ENCODE measurements at regions not wholly inside any gene's neighbourhood (a gene's known extent, or its start where the extent isn't known, plus 50 kb on each side); places are given as distances from the start of the nearest gene placed in this dataset.

- TF ChIP-seq EZH2phosphoT487 (conservative IDR thresholded peaks at IDR 0.05; ENCODE audit: low read length) (no peak), CTCF (IDR thresholded peaks at IDR 0.05; ENCODE audit: insufficient read depth, low read length, poor library complexity, severe bottlenecking) (no peak)
- H3K79me2 ChIP-seq (ENCODE audit: insufficient read depth, low read length), result no peaks in the 10 kb centered on the region
- H3K9me3 ChIP-seq (ENCODE audit: insufficient read depth, low read length), result no peaks in the 10 kb centered on the region
These were observed 80.5 kb downstream of the NPAP1 start for GRCh38 chr15:24756101-24756500.

GRCh38 chr15:24760066-24760465, 84.5 kb downstream of the NPAP1 start:
- Histone ChIP-seq H3K9me2 (replicated peaks; ENCODE audit: insufficient read depth, low read length) (no peaks in the 10 kb centered on the region), H3K27ac (ENCODE audit: low read depth, low read length) (no peak overlapping the region), H4K20me1 (ENCODE audit: low read depth, low read length) (no peaks in the 10 kb centered on the region), H3K79me2 (ENCODE audit: insufficient read depth, low read length) (no peaks in the 10 kb centered on the region), H3K4me2 (ENCODE audit: low read depth, low read length, poor library complexity, severe bottlenecking) (no peak overlapping the region), H3K4me3 (ENCODE audit: insufficient read depth, low read length, poor library complexity, severe bottlenecking) (no peak overlapping the region), H3K9me3 (ENCODE audit: insufficient read depth, low read length) (no peaks in the 10 kb centered on the region), H3K27me3 (ENCODE audit: low read length) (no peaks in the 10 kb centered on the region), H2AFZ (ENCODE audit: low read depth, low read length, severe bottlenecking) (no peak overlapping the region), H3K9ac (ENCODE audit: low read length) (no peak overlapping the region), H3K36me3 (ENCODE audit: low read length) (no peaks in the 10 kb centered on the region), H3F3A (ENCODE audit: insufficient read depth) (no peaks in the 10 kb centered on the region)
- TF ChIP-seq CTCF (IDR thresholded peaks at IDR 0.05; ENCODE audit: insufficient read depth, low read length, poor library complexity, severe bottlenecking), result no peak

More at GRCh38 chr15:24756101-24756500, 80.5 kb downstream of the NPAP1 start:
- Histone ChIP-seq H3K9ac (ENCODE audit: low read length) (no peak overlapping the region), H2AFZ (ENCODE audit: low read depth, low read length, severe bottlenecking) (no peak overlapping the region), H3F3A (ENCODE audit: insufficient read depth) (no peaks in the 10 kb centered on the region), H3K27me3 (ENCODE audit: low read length) (no peaks in the 10 kb centered on the region), H3K4me3 (ENCODE audit: insufficient read depth, low read length, poor library complexity, severe bottlenecking) (no peak overlapping the region), H3K36me3 (ENCODE audit: low read length) (no peaks in the 10 kb centered on the region), H3K4me2 (ENCODE audit: low read depth, low read length, poor library complexity, severe bottlenecking) (no peak overlapping the region), H3K9me2 (replicated peaks; ENCODE audit: insufficient read depth, low read length) (no peaks in the 10 kb centered on the region), H3K27ac (ENCODE audit: low read depth, low read length) (no peak overlapping the region), H4K20me1 (ENCODE audit: low read depth, low read length) (no peaks in the 10 kb centered on the region)

- Histone ChIP-seq H3K9ac (ENCODE audit: low read length) (no peak overlapping the region), H3K4me3 (ENCODE audit: insufficient read depth, low read length, poor library complexity, severe bottlenecking) (no peak overlapping the region)
These were observed 86.2 kb downstream of the NPAP1 start for GRCh38 chr15:24761704-24762302.

More at GRCh38 chr15:24761704-24762302, 86.2 kb downstream of the NPAP1 start:
- H2AFZ ChIP-seq (ENCODE audit: low read depth, low read length, severe bottlenecking), result no peak overlapping the region
- no peaks in the 10 kb centered on the region for H3K36me3 ChIP-seq (ENCODE audit: low read length)
- no peaks in the 10 kb centered on the region for H3K27me3 ChIP-seq (ENCODE audit: low read length)
- no peaks in the 10 kb centered on the region for H3F3A ChIP-seq (ENCODE audit: insufficient read depth)
- no peak for TF ChIP-seq EZH2phosphoT487 (conservative IDR thresholded peaks at IDR 0.05; ENCODE audit: low read length)
- peak; percentile 51 for TF ChIP-seq CTCF (IDR thresholded peaks at IDR 0.05; ENCODE audit: insufficient read depth, low read length, poor library complexity, severe bottlenecking)
- H3K9me2 ChIP-seq (replicated peaks; ENCODE audit: insufficient read depth, low read length), result no peaks in the 10 kb centered on the region
- H3K4me2 ChIP-seq (ENCODE audit: low read depth, low read length, poor library complexity, severe bottlenecking), result no peak overlapping the region
- no peaks in the 10 kb centered on the region for H4K20me1 ChIP-seq (ENCODE audit: low read depth, low read length)
- no peaks in the 10 kb centered on the region for H3K9me3 ChIP-seq (ENCODE audit: insufficient read depth, low read length)
- H3K79me2 ChIP-seq (ENCODE audit: insufficient read depth, low read length), result no peaks in the 10 kb centered on the region
- no peak overlapping the region for H3K27ac ChIP-seq (ENCODE audit: low read depth, low read length)

Measured in SU-DHL-6 (cell line).